WTC11 (cell line): ENCODE measurements at regions not wholly inside any gene's neighbourhood (a gene's known extent, or its start where the extent isn't known, plus 50 kb on each side); places are given as distances from the start of the nearest gene placed in this dataset.

Experiments used
- CTCF ChIP-seq: fragments of 200-600 bp; IDR thresholded peaks from 2 replicates; pipeline ENCODE4 v1.8.0; 2022; ENCODE audit warnings: antibody characterized with exemption
- FOXJ3 ChIP-seq: sonication (generic); formaldehyde crosslinking; IDR thresholded peaks from 2 replicates; pipeline ENCODE4 v1.9.0; 2021; ENCODE audit warnings: missing genetic modification reagents, mild to moderate bottlenecking, borderline replicate concordance
- FOXK1 ChIP-seq: sonication (generic); formaldehyde crosslinking; IDR thresholded peaks from 2 replicates; pipeline ENCODE4 v1.8.0; 2022; ENCODE audit warnings: mild to moderate bottlenecking, moderate library complexity, missing genetic modification reagents
- NR3C1 ChIP-seq: sonication (generic); formaldehyde crosslinking; conservative IDR thresholded peaks from 2 replicates; pipeline ENCODE4 v1.8.1; 2023; ENCODE audit warnings: low read depth, mild to moderate bottlenecking, missing genetic modification reagents
- SMAD3 ChIP-seq: sonication (generic); formaldehyde crosslinking; IDR thresholded peaks from 2 replicates; pipeline ENCODE4 v1.8.0; 2022; ENCODE audit warnings: missing genetic modification reagents, mild to moderate bottlenecking, borderline replicate concordance
- SP1 ChIP-seq: sonication (generic); formaldehyde crosslinking; conservative IDR thresholded peaks from 2 replicates; pipeline ENCODE4 v1.8.1; 2022; ENCODE audit warnings: missing genetic modification reagents

GRCh38 chr6:16038938-16039337 is 89.9 kb upstream of the MYLIP start:
- no peak for TF ChIP-seq CTCF
- TF ChIP-seq NR3C1 (CRISPR knock-in tag) = no peak
- TF ChIP-seq FOXJ3 (CRISPR knock-in tag) = no peak
- TF ChIP-seq FOXK1 (CRISPR knock-in tag) = no peak
- no peak for TF ChIP-seq SMAD3 (CRISPR knock-in tag)
- no peak for TF ChIP-seq SP1
